AG04450 (cell line): ENCODE measurements at regions not wholly inside any gene's neighbourhood (a gene's known extent, or its start where the extent isn't known, plus 50 kb on each side); places are given as distances from the start of the nearest gene placed in this dataset.

Source experiments
- CTCF ChIA-PET: fragments of 300-600, 350-600 bp; formaldehyde crosslinking; extraction: SDS; loops from one replicate; lab custom pipeline; 2022; ENCODE audit warnings: antibody characterized with exemption, inconsistent platforms; lab: Charles Lee
- POLR2A ChIA-PET: fragments of 350-600 bp; formaldehyde crosslinking; extraction: SDS; loops from one replicate; lab custom pipeline; 2021; ENCODE audit warnings: antibody characterized with exemption, inconsistent platforms; lab: Yijun Ruan, JAX
- DNase-seq: peaks from one replicate; pipeline ENCODE4 v3.0.0-alpha.2; 2011; ENCODE audit warnings: low read depth, low spot score
- H3K27ac ChIP-seq: one replicate; pipeline ENCODE4 v1.5.1; 2012; ENCODE audit warnings: low read depth, low read length, control low read depth
- H3K27me3 ChIP-seq: one replicate; pipeline ENCODE4 v1.6.0; 2012; ENCODE audit warnings: low read length; ENCODE audit not compliant: control insufficient read depth, insufficient read depth
- H3K4me3 ChIP-seq: 2 replicates; pipeline ENCODE4 v1.5.1; 2011; ENCODE audit warnings: mild to moderate bottlenecking, low read depth, low read length, control low read depth
- H3K9me3 ChIP-seq: 2 replicates; pipeline ENCODE4 v1.5.1; 2012; ENCODE audit warnings: low read length; ENCODE audit not compliant: control insufficient read depth, insufficient read depth
- TF ChIP-seq, protein P1 (sequence below): IDR thresholded peaks from 2 replicates; pipeline ENCODE4 v1.5.1; 2011; ENCODE audit warnings: low read depth, low read length, control low read depth, inconsistent platforms

DNA sequence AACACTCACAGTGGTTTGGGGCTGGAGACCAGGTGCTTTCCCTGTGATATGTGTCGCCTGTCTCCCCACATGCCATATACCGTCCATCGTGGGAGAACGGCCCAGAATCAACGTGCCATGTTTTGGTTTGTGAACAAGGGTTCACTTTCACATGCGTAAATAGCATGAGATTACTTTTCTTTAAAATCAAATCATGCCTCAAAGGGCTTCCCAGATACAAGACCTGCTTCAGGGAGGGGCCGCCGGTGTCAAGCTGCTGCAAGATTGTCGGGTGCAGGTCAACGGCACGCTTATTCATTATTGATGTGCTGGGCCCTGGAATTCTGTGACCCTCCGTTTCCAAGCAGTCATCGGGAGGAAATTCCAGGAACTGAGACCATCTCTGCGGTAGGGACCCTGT is 145.2 kb upstream of the RTL1 start:
- Histone ChIP-seq H3K4me3 (no peak overlapping the region), H3K9me3 (peaks cover 12% of the 10 kb centered on the region; the same call in 1 of the 2 replicates), H3K27me3 (no peaks in the 10 kb centered on the region), H3K27ac (no peak overlapping the region)
- TF ChIP-seq, protein P1, sequence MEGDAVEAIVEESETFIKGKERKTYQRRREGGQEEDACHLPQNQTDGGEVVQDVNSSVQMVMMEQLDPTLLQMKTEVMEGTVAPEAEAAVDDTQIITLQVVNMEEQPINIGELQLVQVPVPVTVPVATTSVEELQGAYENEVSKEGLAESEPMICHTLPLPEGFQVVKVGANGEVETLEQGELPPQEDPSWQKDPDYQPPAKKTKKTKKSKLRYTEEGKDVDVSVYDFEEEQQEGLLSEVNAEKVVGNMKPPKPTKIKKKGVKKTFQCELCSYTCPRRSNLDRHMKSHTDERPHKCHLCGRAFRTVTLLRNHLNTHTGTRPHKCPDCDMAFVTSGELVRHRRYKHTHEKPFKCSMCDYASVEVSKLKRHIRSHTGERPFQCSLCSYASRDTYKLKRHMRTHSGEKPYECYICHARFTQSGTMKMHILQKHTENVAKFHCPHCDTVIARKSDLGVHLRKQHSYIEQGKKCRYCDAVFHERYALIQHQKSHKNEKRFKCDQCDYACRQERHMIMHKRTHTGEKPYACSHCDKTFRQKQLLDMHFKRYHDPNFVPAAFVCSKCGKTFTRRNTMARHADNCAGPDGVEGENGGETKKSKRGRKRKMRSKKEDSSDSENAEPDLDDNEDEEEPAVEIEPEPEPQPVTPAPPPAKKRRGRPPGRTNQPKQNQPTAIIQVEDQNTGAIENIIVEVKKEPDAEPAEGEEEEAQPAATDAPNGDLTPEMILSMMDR: no peak
- POLR2A ChIA-PET: no interaction called here
- CTCF ChIA-PET: no interaction called here
- DNase-seq: no peak

GRCh38 chr14:101049511-101049910 is 146.0 kb upstream of the RTL1 start:
- TF ChIP-seq, protein P1: no peak
- H3K9me3 ChIP-seq: peaks cover 15% of the 10 kb centered on the region
- no peak overlapping the region for H3K27ac ChIP-seq
- ChIA-PET POLR2A (no interaction called here), CTCF (no interaction called here)
- no peaks in the 10 kb centered on the region for H3K27me3 ChIP-seq
- DNase-seq: no peak
- H3K4me3 ChIP-seq: no peak overlapping the region

GRCh38 chr14:101049942-101050341 is 146.4 kb upstream of the RTL1 start:
- Histone ChIP-seq H3K27ac (no peak overlapping the region), H3K4me3 (no peak overlapping the region), H3K27me3 (no peaks in the 10 kb centered on the region), H3K9me3 (peaks cover 18% of the 10 kb centered on the region)
- TF ChIP-seq, protein P1: no peak
- DNase-seq: no peak
- POLR2A ChIA-PET: no interaction called here
- CTCF ChIA-PET: no interaction called here

GRCh38 chr14:101050901-101051490 is 147.5 kb upstream of the RTL1 start:
- no peak for DNase-seq
- H3K27me3 ChIP-seq: no peaks in the 10 kb centered on the region

GRCh38 chr14:101054671-101055070 is 151.1 kb upstream of the RTL1 start:
- TF ChIP-seq, protein P1: no peak
- Histone ChIP-seq H3K27me3 (no peaks in the 10 kb centered on the region), H3K27ac (no peak overlapping the region), H3K4me3 (no peak overlapping the region), H3K9me3 (peaks cover 18% of the 10 kb centered on the region)
- ChIA-PET CTCF (no interaction called here), POLR2A (interaction anchor here (1.1 kb wide), 1 partner anchor 7 kb away, joined by 4 read pairs; no protein-coding TSS in a partner anchor)
- no peak for DNase-seq

More at GRCh38 chr14:101050901-101051490, 147.5 kb upstream of the RTL1 start:
- ChIA-PET POLR2A (no interaction called here), CTCF (no interaction called here)
- H3K4me3 ChIP-seq: no peak overlapping the region
- H3K27ac ChIP-seq: no peak overlapping the region
- peaks cover 20% of the 10 kb centered on the region for H3K9me3 ChIP-seq
- TF ChIP-seq, protein P1: no peak
